ENCODE measurements at regions not wholly inside any gene's neighbourhood (a gene's known extent, or its start where the extent isn't known, plus 50 kb on each side); places are given as distances from the start of the nearest gene placed in this dataset.
"Not testable (repeated sequence)": the region's sequence is repeated elsewhere in the genome, so short reads cannot be mapped to it uniquely, and the experiment has no call there.

DNA sequence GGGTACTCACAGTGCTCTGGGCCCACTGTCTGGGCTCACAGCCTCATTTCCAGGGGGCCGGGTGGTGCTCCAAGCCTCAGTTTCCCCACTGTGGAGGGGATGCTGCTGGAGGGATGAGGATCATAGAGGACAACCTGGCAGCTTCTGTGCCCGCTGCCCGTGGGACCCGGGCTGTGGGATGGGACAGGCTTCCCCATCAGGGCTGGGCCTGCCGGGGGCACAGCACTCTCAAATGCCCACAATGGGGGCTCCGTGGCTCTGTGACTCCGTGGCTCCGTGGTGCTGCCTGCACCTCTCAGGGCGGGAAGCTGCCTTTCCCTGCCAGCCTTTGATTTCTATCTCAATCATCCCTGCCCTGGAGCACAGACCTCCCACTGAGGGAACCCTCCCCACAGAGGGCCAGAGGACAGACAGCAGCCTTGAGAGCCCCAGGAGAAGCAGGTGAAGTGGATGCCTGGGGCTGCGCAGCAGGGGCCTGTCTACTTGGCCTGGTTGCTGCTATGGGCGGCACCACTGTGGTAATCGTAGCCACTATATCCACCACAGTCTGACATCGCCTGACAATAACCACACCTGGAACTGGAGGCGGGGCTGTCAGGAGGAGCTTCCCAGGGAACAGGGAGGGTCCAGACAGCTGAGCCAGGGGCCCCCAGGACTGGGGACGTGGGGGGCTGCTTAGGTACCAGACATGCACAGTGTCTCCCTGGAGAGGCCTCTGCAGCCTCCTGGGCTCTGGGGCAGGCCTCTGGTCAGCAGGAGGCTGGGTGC, 375.9 kb downstream of the TMEM121 start:
- no peak for DNase-seq (ENCODE audit: low read depth)

DNA sequence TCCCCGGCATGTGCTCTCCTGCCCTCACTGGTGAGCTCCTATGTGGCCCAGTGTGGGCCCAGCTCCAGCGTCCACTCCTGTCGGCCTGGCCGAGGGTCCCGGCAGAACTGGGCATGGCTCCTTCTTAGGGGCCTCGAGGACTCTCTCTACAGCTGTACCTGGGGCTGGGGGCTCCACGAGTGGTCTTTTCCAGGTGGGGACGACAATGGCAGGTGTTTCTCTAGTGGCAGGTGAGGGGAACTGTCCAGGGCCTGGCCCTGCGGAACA, 376.4 kb downstream of the TMEM121 start:
- not testable (repeated sequence) for DNase-seq (ENCODE audit: low read depth)

DNA sequence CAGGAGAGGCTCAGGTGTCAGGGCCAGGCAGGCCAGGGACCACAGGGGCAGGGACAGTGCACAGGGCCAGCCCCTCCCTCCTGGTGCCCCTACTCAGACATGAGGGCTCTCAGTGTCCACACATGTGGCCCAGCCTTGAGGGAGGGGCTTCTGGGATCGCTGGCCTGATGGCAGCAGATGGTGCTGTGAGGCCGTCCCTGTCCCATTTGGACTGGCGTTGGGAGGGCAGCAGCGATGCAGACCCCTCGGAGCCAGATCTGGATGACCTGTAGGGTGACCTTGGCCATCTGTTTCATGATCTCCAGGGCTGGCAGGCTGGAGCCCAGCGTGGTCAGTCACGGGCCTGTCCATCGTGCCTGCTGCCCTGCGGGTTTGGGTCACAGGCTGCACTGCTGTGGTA, 377.6 kb downstream of the TMEM121 start:
- no peak for DNase-seq (ENCODE audit: low read depth)

DNA sequence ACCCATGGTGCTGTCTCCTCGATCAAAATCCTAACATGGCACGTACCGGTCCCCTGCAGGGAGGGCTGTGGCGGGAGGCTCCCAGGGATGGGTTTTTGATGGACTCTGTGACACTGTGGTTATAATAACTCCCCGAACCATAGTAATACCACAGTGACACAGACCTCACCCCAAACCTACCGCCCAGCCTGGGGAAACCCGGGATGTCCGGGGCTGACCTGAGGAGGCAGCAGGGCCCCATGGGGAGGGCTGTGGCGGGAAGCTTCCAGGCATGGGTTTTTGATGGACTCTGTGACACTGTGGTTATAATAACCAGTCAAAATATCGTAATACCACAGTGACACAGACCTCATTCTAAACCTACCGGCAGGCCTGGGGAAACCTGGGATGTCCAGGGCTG, 378.0 kb downstream of the TMEM121 start:
- DNase-seq (ENCODE audit: low read depth): no peak

DNA sequence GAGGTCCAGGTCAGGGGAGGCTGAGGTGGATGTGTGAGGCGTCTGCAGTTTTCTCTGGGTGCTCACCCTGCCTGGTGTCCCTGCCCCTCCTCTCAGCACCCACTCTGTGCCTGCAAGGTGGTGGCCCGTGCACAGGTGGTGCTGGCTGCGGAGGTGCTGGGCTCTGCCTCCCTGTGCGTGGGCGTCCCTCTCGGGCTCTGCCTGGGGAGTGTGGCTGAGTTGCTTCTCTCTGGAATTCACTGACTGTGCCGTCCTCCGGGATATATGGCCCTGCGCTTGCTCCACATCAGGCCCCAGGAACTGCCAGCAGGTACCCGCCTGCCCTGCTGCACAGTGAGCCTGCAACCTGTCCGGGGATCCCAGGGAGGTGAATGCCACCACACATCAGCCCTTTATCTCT, 379.1 kb downstream of the TMEM121 start:
- no peak for DNase-seq (ENCODE audit: low read depth)

DNA sequence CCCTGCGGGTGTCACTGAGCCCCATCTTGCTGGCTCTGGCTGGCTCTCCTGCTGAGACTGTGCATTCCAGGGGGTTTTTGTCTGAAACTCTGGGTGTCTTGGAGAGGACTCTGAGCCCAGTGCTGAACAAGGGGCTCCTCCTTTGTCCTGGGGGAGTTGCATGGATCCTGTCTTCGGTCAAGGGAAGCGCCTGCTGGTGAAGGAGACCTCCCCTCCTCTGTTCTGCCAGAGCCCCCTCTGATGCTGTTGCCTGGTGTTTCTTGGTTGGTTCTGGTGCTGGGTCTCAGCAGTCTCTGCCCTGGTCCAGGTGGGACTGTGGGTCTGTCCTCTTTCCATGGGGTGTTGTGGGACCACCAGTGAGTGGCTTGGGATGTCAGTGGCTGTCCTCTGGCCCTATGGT, 380.9 kb downstream of the TMEM121 start:
- DNase-seq (ENCODE audit: low read depth): no peak

DNA sequence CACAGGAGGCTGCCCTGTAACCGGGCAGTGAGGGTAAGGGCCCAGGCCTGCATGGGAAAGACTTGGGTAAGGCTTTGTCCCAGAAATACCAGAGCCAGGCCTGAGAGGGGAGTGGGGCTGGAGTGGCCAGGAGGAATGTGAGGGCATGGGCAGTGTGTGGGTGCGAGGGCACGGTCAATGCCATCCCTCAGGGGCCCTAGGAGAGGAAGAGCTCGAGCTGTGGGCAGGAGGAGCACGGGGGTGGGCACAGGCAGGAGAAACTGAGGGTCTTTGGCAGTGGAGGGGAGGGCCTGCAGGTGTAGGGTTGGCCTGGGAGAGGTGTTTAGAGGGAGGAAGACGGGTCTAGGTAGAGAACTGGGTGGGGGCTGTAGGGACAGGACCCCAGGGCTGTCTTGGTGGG, 381.6 kb downstream of the TMEM121 start:
- no peak for DNase-seq (ENCODE audit: low read depth)

DNA sequence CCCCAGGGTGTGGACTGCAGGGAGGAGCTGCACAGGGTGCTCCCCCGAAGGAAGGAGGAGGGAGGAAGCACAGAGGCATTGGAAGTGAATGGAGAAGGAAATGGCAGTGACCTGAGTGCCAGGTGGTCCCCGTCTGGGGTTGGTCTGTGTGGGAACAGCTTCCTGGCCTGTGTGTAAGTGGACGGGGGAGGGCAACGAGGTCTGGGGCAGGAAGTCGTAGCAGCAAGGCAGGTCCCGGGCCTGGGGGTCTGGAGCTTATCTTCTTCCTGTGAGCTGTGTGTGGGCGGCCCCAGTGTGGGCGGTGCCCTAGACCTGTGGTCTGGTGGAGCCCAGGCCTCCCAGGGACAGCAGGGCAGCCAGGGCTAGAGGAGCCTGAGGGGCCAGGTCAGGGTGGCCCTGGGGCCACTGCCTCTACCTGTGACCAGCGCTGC, 382.1 kb downstream of the TMEM121 start:
- no peak for DNase-seq (ENCODE audit: low read depth)

DNA sequence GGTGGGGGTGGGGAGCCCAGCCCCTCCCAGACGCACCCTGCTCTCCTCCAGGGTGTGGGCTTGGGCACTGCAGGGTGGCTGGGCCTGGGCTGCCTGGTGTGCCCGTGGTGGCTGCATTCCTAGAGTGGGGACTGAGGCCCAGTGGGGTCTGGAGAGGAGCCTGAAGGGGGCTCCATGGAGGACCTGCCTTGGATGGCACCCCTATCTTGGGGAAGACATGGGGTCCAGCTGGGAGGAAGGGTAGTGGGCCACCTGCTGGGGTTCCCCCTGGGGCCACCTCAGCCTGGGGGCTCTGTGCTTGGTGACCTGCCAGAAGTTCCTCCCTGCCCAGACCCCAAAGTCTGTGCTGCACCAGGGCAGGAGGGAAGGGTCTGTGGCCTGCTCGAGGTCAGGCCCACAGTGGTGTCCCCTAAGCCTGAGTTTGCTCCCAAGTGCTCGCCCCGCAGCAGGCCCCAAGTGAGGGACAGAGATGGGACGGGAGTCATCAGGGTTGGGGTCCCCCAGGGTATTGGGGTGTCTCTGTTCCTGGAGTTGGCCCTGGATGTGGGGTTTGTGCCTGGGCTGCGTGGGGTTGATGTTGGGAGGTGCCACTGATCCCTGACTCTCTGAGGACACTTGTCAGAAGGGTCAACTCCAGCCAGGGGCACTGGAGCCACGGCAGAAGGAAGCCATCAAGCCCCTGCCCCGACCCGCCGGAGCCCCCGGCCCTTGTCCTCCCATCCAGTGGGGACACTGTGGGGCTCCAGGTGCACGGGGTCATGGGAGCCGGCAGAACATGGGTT, 382.9 kb downstream of the TMEM121 start:
- no peak for DNase-seq (ENCODE audit: low read depth)

DNA sequence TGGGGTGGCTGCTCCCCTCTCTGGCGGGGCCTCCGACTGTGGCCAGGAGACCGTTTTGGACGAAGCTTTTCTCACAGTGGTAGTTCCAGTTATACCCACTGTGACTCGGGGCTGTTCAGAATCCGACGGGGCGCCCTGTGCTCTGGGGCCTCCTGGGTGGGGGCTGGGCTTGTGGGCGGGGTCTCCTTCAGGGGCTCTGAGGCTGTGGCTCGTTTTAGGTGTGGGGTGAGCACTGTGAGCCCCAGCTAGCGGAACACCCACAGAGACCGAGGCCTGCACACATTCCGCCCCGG, 383.4 kb downstream of the TMEM121 start:
- DNase-seq (ENCODE audit: low read depth): not testable (repeated sequence)

DNA sequence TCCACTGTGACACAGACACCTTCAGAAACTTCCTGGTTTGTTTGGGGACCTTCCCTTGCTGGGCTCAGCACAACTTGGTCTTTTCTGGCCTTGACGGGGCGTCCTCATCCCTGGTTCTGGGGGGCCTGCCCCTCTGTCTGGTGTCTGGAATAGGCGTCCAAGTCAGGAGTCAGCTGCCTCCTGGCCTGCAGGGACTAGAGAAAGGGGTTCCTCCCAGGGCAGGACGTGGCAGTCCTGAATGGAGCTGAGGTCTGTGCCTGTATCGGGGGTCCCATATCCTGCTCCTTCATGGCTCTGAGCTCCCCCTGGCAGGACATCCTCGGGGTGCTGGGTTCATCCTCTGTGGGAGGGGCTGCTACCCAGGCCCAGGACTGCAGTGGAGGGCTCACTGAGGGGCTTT, 384.0 kb downstream of the TMEM121 start:
- no peak for DNase-seq (ENCODE audit: low read depth)

DNA sequence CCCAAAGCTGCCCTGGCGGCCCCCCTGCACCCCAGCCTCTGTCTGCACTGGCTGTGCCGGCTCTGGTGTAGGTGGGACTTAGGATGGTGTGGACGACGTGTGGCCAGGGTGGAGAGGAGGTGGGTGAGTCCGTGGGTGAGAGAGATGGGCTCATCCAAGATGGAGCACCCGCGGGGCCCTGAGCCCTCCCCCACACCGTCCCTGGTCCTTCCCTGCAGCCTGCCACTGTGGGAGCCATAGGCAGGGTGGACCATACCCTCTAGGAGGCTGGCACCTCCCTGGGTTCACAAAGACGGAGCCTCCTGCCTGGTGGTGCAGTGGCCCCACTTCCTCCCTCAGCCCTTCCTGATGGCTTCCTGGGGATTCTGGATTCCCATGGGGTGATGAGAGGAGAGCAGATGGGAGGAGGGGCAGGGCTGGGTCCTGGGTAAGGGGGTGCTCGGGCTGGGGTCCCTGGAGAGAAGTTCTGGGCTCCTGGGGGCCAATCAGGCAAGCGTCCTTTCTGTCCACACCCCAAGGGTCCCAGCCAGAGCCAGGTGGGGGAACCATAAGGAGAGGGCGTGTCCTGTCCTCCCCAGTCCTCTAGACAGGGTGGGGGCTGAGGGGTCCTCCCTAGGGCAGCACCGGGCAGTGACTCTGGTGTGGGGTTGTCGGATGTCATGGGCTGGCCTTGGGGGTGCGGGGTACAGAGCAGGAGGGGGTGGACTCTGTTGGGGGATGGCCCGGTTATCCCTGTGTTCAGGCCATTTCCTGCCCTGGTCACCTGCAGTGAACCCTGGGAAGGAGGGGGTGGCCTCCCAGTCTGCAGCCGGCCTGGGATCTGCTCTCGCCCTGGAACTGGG, 384.8 kb downstream of the TMEM121 start:
- DNase-seq (ENCODE audit: low read depth): no peak

DNA sequence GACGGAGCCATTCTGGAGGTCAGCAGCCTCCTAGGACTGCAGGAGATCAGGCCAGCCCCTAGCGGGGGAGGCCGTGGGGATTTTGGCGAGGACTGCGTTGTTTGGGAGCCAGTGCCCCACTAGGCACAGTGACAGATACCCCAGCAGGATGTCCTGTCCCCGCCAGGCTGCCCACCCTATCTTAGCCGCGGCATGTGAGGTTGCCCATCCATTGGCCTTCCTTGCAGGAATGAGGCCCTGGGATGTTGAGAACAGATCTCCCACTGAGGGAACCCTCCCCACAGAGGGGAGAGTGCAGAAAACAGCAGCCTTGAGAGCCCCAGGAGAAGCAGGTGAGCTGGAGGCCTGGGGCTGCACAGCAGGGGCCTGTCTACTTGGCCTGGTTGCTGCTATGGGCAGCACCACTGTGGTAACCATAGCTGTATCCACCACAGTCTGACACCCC, 385.5 kb downstream of the TMEM121 start:
- DNase-seq (ENCODE audit: low read depth): not testable (repeated sequence)

DNA sequence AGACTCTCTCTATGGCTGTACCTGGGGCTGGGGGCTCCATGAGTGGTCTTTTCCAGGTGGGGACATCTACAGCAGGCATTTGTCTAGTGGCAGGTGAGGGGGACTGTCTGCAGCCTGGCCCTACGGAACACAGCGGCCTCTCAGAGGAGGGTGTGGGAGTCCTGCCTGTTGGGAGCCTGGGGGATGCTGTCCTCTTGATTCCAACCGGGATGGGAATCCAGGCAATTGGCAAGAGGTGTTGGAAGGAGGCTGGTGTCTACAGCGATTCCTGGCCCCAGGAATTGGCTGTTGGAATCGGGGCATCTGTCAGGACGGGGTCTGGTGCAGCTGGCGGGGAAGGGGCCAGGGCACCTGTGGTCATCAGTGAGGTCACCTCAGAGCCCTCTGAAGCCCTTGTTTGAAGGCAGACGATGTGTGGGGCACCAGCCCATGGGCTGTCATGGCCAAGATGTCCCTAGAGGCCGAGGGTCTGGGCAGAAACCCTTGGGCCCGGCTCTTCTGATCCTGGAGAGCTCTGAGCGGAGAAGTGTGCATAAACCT, 386.3 kb downstream of the TMEM121 start:
- DNase-seq (ENCODE audit: low read depth): no peak

DNA sequence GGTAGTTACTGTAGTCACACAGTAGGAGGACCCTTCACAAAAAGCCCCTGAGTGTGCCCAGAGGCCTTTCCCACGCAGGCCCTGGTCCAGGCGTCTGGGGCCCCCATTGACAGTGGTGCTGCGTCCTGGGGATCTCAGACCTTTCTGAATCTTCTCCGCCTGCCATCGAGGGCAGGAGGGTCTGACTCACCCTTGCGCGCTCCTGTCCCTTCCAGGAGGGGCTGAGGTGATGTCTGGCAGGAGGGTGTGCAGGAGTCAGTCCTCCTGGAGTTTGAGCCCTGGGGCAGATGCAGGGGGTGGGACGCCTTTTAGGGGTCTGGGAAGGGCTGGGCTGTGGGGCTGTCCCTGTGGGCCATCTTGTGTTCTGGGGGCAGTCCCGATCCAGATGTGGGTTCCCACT, 386.8 kb downstream of the TMEM121 start:
- no peak for DNase-seq (ENCODE audit: low read depth)

DNA sequence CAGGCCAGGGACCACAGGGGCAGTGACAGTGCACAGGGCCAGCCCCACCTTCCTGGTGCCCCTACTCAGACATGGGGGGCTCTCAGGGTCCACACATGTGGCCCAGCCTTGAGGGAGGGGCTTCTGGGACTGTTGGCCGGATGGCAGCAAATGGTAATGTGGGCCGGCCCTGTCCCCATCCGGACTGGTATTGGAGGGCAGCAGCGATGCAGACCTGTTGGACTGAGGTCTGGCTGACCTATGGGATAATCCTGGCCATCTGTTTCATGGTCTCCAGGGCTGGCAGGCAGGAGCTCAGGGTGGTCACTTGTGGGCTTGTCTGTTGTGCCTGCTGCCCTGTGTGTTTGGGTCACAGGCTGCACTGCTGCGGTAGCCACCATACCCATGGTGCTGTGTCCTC, 387.5 kb downstream of the TMEM121 start:
- no peak for DNase-seq (ENCODE audit: low read depth)

DNA sequence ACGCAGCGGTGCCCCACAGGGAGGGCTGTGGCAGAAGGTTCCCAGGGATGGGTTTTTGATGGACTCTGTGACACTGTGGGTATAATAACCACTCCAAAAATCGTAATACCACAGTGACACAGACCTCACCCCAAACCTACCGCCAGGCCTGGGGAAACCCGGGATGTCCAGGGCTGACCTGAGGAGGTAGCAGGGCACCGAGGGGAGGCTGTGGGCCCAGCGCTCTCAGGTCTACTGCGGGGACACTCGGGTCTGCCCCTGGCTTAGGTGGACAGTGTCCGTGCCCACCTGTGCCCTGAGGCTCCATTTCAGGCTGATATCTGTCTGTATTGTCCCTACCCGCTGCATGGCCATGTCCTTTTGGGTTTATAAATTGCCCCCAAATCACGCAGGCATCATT, 387.9 kb downstream of the TMEM121 start:
- DNase-seq (ENCODE audit: low read depth): not testable (repeated sequence)

DNA sequence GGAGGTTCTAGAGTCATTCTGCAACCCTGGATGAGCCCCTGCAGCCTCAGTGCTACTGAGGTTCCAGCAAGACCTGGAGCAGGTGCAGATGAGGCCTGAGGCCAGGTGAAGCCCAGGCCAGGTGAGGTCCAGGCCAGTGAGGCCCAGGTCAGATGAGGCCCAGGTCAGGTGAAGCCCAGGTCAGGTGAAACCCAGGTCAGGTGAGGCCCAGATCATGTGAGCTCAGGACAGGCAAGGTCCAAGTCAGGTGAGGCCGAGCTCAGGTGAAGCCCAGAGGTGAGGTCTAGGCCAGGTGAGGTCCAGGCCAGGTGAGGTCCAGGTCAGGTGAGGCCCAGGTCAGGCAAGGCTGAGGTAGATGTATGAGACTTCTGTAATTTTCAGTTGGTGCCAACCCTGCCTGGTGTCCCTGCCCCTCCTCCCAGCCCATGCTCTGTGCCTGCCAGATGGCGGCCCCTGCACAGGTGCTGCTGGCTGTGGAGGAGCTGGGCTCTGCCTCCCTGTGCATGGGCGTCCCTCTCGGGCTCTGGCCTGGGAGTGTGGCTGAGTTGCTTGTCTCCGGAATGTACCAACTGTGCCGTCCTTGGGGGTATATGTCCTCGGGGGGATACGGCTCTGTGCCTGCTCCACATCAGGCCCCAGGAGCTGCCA, 388.5 kb downstream of the TMEM121 start:
- no peak for DNase-seq (ENCODE audit: low read depth)

DNA sequence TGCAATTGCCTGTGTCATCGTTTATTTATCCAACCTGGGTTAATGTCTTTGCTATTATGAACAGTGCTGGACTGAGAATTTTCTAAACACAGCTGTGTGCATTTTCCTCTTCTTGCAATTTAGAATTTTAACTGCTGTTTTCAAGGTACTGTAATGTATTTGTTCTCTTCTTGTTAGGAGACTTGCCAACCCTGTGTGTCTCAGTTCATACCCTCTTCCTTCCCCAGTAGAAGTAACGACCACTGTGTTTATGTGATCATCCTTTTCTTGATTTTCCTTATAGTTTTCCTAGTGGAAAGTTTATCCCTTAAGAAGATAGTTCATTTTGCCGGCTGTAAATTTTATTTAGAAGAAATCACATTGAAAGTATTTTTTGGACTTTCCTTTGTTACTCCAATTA, 389.2 kb downstream of the TMEM121 start:
- DNase-seq (ENCODE audit: low read depth): not testable (repeated sequence)

DNA sequence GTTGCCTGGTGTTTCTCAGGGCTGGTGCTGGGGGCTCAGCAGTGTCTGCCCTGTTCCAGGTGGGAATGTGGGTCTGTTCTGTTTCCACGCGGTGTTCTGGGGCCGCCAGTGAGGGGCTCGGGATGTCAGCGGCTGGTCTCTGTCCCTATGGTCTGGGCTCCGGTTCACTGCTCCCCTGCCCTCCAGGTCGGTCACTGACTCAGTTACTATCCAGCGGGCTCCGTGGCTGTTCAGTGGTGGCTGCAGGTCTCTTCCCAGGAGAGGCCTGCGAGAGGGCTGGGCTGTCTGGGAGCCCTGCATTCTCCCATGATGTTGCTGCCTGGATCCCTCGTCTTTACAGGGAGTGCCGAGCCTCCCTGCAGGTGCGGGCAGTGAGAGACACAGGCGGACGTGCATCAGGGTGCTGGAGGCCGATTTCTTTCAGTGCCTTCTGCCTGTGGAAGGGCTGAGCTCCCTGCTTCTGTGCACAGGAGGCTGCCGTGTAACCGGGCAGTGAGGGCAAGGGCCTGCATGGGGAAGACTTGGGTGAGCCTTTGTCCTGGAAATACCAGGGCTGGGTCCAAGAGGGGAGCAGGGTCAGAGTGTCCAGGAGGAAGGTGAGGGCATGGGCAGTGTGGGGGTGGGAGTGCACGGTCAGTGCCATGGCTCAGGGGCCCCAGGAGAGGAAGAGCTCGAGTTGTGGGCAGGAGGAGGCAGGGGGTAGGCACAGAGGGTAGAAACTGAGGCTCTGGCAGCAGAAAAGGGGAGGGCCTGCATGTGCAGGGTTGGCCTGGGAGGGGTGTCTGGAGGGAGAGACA, 391.0 kb downstream of the TMEM121 start:
- DNase-seq (ENCODE audit: low read depth): not testable (repeated sequence)

DNA sequence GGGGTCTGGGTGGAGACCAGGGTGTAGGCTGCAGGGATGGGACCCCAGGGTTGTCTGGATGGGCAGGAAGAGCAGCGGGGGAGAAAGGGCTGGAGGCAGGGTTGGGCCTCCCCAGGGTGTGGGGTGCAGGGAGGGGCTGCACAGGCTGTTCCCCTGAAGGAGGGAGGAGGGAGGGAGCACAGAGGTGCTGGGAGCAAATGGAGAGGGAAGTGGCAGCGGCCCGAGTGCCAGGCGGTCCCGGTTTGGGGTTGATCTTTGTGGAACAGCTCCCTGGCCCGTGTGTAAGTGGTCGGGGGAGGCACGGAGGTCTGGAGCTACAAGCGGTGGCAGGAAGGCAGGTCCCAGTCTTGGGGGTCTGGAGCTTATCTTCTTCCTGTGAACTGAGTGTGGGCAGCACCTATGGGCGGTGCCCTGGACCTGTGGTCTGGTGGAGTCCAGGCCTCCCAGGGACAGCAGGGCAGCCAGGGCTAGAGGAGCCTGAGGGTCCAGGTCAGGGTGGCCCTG, 391.6 kb downstream of the TMEM121 start:
- DNase-seq (ENCODE audit: low read depth): no peak
